ENCODE measurements at regions not wholly inside any gene's neighbourhood (a gene's known extent, or its start where the extent isn't known, plus 50 kb on each side); places are given as distances from the start of the nearest gene placed in this dataset.

DNA sequence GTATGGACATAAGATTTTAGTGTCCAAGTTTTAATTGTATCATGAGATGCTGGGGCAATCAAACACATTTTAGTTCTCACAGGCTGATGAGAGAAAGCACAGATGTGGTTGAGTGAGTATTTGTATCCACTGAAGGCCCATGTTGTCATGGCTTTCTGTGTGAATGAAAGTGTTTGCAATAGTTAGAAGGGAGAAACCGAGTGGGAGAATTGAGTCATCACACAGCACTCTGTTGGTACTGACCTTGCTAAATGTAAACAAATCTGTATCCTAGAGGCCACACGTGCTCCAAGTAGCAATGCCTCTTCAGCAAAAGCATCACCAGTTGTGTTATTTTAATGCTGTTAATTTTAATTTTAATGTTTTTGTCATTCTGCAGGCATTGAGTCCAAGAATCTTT lies 121.2 kb downstream of the EMX2 start (continued):
- TF ChIP-seq, protein P1, sequence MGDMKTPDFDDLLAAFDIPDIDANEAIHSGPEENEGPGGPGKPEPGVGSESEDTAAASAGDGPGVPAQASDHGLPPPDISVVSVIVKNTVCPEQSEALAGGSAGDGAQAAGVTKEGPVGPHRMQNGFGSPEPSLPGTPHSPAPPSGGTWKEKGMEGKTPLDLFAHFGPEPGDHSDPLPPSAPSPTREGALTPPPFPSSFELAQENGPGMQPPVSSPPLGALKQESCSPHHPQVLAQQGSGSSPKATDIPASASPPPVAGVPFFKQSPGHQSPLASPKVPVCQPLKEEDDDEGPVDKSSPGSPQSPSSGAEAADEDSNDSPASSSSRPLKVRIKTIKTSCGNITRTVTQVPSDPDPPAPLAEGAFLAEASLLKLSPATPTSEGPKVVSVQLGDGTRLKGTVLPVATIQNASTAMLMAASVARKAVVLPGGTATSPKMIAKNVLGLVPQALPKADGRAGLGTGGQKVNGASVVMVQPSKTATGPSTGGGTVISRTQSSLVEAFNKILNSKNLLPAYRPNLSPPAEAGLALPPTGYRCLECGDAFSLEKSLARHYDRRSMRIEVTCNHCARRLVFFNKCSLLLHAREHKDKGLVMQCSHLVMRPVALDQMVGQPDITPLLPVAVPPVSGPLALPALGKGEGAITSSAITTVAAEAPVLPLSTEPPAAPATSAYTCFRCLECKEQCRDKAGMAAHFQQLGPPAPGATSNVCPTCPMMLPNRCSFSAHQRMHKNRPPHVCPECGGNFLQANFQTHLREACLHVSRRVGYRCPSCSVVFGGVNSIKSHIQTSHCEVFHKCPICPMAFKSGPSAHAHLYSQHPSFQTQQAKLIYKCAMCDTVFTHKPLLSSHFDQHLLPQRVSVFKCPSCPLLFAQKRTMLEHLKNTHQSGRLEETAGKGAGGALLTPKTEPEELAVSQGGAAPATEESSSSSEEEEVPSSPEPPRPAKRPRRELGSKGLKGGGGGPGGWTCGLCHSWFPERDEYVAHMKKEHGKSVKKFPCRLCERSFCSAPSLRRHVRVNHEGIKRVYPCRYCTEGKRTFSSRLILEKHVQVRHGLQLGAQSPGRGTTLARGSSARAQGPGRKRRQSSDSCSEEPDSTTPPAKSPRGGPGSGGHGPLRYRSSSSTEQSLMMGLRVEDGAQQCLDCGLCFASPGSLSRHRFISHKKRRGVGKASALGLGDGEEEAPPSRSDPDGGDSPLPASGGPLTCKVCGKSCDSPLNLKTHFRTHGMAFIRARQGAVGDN (IDR thresholded peaks at IDR 0.05): peak; percentile 70; the same call in 1 of the 2 replicates
- TF ChIP-seq IKZF1 (conservative IDR thresholded peaks at IDR 0.05) (no peak), KDM1A (IDR thresholded peaks at IDR 0.05; ENCODE audit: borderline replicate concordance) (no peak), ZNF24 (IDR thresholded peaks at IDR 0.05) (peak; percentile 82; the same call in 1 of the 2 replicates), BACH1 (IDR thresholded peaks at IDR 0.05; ENCODE audit: borderline replicate concordance) (peak; percentile 90; the same call in 1 of the 2 replicates), ZSCAN29 (IDR thresholded peaks at IDR 0.05) (no peak), YBX1 (IDR thresholded peaks at IDR 0.05) (no peak), ZZZ3 (IDR thresholded peaks at IDR 0.05; ENCODE audit: control insufficient read depth, insufficient read length, low read depth) (no peak), ETV6 (conservative IDR thresholded peaks at IDR 0.05 in 1 of 2, IDR thresholded peaks at IDR 0.05 in 1 of 2; ENCODE audit: borderline replicate concordance in 1 of 2, low read depth in 1 of 2) (no peak), SUPT20H (IDR thresholded peaks at IDR 0.05; ENCODE audit: borderline replicate concordance, control insufficient read depth, low read depth, low read length) (no peak), NRF1 (conservative IDR thresholded peaks at IDR 0.05; ENCODE audit: low read depth, low read length) (no peak), CREB1 (IDR thresholded peaks at IDR 0.05; ENCODE audit: low read depth) (0 out of 2 replicates have a peak, but pooled peaks have one; percentile 62), SPI1 (IDR thresholded peaks at IDR 0.05; ENCODE audit: borderline replicate concordance, insufficient read depth, low read depth, low read length) (no peak), CBX5 (IDR thresholded peaks at IDR 0.05; ENCODE audit: low read depth) (0 out of 2 replicates have a peak, but pooled peaks have one; percentile 26), LARP7 (IDR thresholded peaks at IDR 0.05) (no peak), MEF2B (IDR thresholded peaks at IDR 0.05; ENCODE audit: partially characterized antibody, poor library complexity, severe bottlenecking) (peak; percentile 85), SUZ12 (IDR thresholded peaks at IDR 0.05; ENCODE audit: unreplicated experiment) (no peak), RELA (IDR thresholded peaks at IDR 0.05; ENCODE audit: borderline replicate concordance, partially characterized antibody) (no peak)
- TF ChIP-seq, protein P2, sequence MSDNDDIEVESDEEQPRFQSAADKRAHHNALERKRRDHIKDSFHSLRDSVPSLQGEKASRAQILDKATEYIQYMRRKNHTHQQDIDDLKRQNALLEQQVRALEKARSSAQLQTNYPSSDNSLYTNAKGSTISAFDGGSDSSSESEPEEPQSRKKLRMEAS (IDR thresholded peaks at IDR 0.05; ENCODE audit: low read depth, low read length): no peak
- TF ChIP-seq, protein P3, sequence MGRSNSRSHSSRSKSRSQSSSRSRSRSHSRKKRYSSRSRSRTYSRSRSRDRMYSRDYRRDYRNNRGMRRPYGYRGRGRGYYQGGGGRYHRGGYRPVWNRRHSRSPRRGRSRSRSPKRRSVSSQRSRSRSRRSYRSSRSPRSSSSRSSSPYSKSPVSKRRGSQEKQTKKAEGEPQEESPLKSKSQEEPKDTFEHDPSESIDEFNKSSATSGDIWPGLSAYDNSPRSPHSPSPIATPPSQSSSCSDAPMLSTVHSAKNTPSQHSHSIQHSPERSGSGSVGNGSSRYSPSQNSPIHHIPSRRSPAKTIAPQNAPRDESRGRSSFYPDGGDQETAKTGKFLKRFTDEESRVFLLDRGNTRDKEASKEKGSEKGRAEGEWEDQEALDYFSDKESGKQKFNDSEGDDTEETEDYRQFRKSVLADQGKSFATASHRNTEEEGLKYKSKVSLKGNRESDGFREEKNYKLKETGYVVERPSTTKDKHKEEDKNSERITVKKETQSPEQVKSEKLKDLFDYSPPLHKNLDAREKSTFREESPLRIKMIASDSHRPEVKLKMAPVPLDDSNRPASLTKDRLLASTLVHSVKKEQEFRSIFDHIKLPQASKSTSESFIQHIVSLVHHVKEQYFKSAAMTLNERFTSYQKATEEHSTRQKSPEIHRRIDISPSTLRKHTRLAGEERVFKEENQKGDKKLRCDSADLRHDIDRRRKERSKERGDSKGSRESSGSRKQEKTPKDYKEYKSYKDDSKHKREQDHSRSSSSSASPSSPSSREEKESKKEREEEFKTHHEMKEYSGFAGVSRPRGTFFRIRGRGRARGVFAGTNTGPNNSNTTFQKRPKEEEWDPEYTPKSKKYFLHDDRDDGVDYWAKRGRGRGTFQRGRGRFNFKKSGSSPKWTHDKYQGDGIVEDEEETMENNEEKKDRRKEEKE (IDR thresholded peaks at IDR 0.05): no peak
- TF ChIP-seq, protein P4, sequence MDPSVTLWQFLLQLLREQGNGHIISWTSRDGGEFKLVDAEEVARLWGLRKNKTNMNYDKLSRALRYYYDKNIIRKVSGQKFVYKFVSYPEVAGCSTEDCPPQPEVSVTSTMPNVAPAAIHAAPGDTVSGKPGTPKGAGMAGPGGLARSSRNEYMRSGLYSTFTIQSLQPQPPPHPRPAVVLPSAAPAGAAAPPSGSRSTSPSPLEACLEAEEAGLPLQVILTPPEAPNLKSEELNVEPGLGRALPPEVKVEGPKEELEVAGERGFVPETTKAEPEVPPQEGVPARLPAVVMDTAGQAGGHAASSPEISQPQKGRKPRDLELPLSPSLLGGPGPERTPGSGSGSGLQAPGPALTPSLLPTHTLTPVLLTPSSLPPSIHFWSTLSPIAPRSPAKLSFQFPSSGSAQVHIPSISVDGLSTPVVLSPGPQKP (IDR thresholded peaks at IDR 0.05; ENCODE audit: low read depth, low read length): no peak
- TF ChIP-seq, protein P5, sequence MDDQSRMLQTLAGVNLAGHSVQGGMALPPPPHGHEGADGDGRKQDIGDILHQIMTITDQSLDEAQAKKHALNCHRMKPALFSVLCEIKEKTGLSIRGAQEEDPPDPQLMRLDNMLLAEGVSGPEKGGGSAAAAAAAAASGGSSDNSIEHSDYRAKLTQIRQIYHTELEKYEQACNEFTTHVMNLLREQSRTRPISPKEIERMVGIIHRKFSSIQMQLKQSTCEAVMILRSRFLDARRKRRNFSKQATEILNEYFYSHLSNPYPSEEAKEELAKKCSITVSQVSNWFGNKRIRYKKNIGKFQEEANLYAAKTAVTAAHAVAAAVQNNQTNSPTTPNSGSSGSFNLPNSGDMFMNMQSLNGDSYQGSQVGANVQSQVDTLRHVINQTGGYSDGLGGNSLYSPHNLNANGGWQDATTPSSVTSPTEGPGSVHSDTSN (IDR thresholded peaks at IDR 0.05; ENCODE audit: insufficient replicate concordance, low read depth, low read length): peak; percentile 44

Measured in GM12878 (cell line).